H1 (cell line): ENCODE measurements at regions not wholly inside any gene's neighbourhood (a gene's known extent, or its start where the extent isn't known, plus 50 kb on each side); places are given as distances from the start of the nearest gene placed in this dataset.

Experiments
- CTCF ChIA-PET: fragments of 300-600 bp; sonication (Branson Sonifier 250); formaldehyde crosslinking; loops from one replicate; lab custom pipeline; 2021; ENCODE audit not compliant: partially characterized antibody; lab: Charles Lee
- POLR2A ChIA-PET: fragments of 300-600 bp; sonication (Branson Sonifier 250); formaldehyde crosslinking; loops from one replicate; lab custom pipeline; 2021; ENCODE audit warnings: inconsistent platforms; ENCODE audit not compliant: partially characterized antibody; lab: Charles Lee
- DNase-seq, 2 experiments: peaks; one replicate each; pipeline versions ENCODE4 v3.0.0 to v3.0.0-alpha.2; 2010 to 2022; ENCODE audit warnings: low spot score in 2 of 2, low read depth in 1 of 2, mixed read lengths in 1 of 2
- FAIRE-seq: peaks from 2 replicates; lab custom pipeline; 2011; peaks lifted over from hg19 to GRCh38; lab: Jason Lieb, UNC
- H2AFZ ChIP-seq: 2 replicates; pipeline ENCODE4 v1.8.1; 2012; ENCODE audit warnings: low read length, inconsistent platforms
- H2AK5ac ChIP-seq: 2 replicates; pipeline ENCODE4 v1.6.1; 2013; ENCODE audit warnings: low read depth, low read length
- H2BK120ac ChIP-seq: replicated peaks from 2 replicates; pipeline ENCODE3; 2013; ENCODE audit warnings: low read depth, low read length, inconsistent platforms
- H2BK12ac ChIP-seq: 2 replicates; pipeline ENCODE4 v1.6.1; 2013; ENCODE audit warnings: low read depth, low read length
- H2BK15ac ChIP-seq: 2 replicates; pipeline ENCODE4 v1.6.1; 2013; ENCODE audit warnings: low read length
- H2BK20ac ChIP-seq: 2 replicates; pipeline ENCODE4 v1.6.1; 2013; ENCODE audit warnings: low read length
- H2BK5ac ChIP-seq: 2 replicates; pipeline ENCODE4 v1.6.1; 2013; ENCODE audit warnings: low read depth, low read length
- H3K14ac ChIP-seq: 2 replicates; pipeline ENCODE4 v1.6.1; 2013; ENCODE audit warnings: inconsistent platforms; ENCODE audit not compliant: insufficient read length
- H3K18ac ChIP-seq: 2 replicates; pipeline ENCODE4 v1.6.1; 2013; ENCODE audit warnings: low read length; ENCODE audit errors: extremely low read depth
- H3K23ac ChIP-seq: 2 replicates; pipeline ENCODE4 v1.6.1; 2013; ENCODE audit warnings: inconsistent platforms; ENCODE audit not compliant: insufficient read length
- H3K23me2 ChIP-seq: 2 replicates; pipeline ENCODE4 v1.6.1; 2013; ENCODE audit warnings: low read depth, low read length
- H3K27ac ChIP-seq: 2 replicates; pipeline ENCODE4 v1.6.1; 2011; ENCODE audit warnings: low read depth, low read length, inconsistent platforms
- H3K27me3 ChIP-seq, 4 experiments: replicated peaks in 1 of 4; 1 replicate in 1 of 4; 2 replicates in 3 of 4; pipeline versions ENCODE4 v1.6.1 to v1.8.1; 2011 to 2013; ENCODE audit warnings: low read length in 3 of 4, mild to moderate bottlenecking in 3 of 4, inconsistent platforms in 2 of 4, mixed read lengths in 2 of 4, moderate library complexity in 1 of 4; ENCODE audit not compliant: control insufficient read depth in 3 of 4, insufficient read depth in 3 of 4; ENCODE audit errors: extremely low read depth in 1 of 4
- H3K36me3 ChIP-seq, 4 experiments: 2 replicates each; pipeline versions ENCODE4 v1.6.1 to v1.8.1; 2011 to 2013; ENCODE audit warnings: mild to moderate bottlenecking in 4 of 4, low read length in 3 of 4, moderate library complexity in 2 of 4, control low read depth in 1 of 4, inconsistent platforms in 1 of 4; ENCODE audit not compliant: insufficient read depth in 4 of 4, control insufficient read depth in 2 of 4
- H3K4ac ChIP-seq: replicated peaks from 2 replicates; pipeline ENCODE3; 2013; ENCODE audit warnings: low read length, low read depth, mixed read lengths, inconsistent platforms; ENCODE audit not compliant: insufficient read length
- H3K4me1 ChIP-seq, 4 experiments: replicated peaks in 1 of 4; 1 replicate in 1 of 4; 2 replicates in 3 of 4; pipeline versions ENCODE4 v1.6.1 to v1.8.1; 2011 to 2013; ENCODE audit warnings: low read length in 3 of 4, inconsistent platforms in 2 of 4, mixed read lengths in 1 of 4; ENCODE audit not compliant: insufficient read depth in 4 of 4, control insufficient read depth in 3 of 4
- H3K4me2 ChIP-seq, 2 experiments: 2 replicates each; pipeline versions ENCODE4 v1.6.1 to v1.8.1; 2011 to 2013; ENCODE audit warnings: low read depth in 2 of 2, low read length in 2 of 2, control low read depth in 1 of 2, inconsistent platforms in 1 of 2, mild to moderate bottlenecking in 1 of 2; ENCODE audit not compliant: insufficient read depth in 1 of 2
- H3K4me3 ChIP-seq, 4 experiments: fragments of 200-600, 300-600 bp in 1 of 4; sonication (generic), shearing (Covaris generic), sonication (Bioruptor Twin) in 1 of 4; 2 replicates each; pipeline versions ENCODE4 v1.5.1 to v1.8.1; 2011 to 2016; ENCODE audit warnings: low read length in 4 of 4, low read depth in 3 of 4, control low read depth in 2 of 4, inconsistent platforms in 2 of 4, mild to moderate bottlenecking in 2 of 4, mixed read lengths in 1 of 4, moderate library complexity in 1 of 4; ENCODE audit not compliant: insufficient read depth in 2 of 4; ENCODE audit errors: extremely low read depth in 1 of 4
- H3K56ac ChIP-seq: replicated peaks from 2 replicates; pipeline ENCODE3; 2013; ENCODE audit warnings: low read depth, mild to moderate bottlenecking, mixed read lengths, low read length, inconsistent platforms; ENCODE audit not compliant: insufficient read length
- H3K79me1 ChIP-seq: 2 replicates; pipeline ENCODE4 v1.6.1; 2013; ENCODE audit warnings: low read depth, low read length, control low read depth
- H3K79me2 ChIP-seq, 2 experiments: 2 replicates each; pipeline versions ENCODE4 v1.6.1 to v1.8.1; 2012 to 2013; ENCODE audit warnings: low read length in 2 of 2, mild to moderate bottlenecking in 2 of 2, inconsistent platforms in 1 of 2; ENCODE audit not compliant: insufficient read depth in 2 of 2, control insufficient read depth in 1 of 2
- H3K9ac ChIP-seq, 4 experiments: replicated peaks in 1 of 4; 1 replicate in 1 of 4; 2 replicates in 3 of 4; pipeline versions ENCODE4 v1.6.1 to v1.8.1; 2011 to 2013; ENCODE audit warnings: low read depth in 3 of 4, low read length in 3 of 4, control low read depth in 2 of 4, mild to moderate bottlenecking in 2 of 4, moderate library complexity in 2 of 4, inconsistent platforms in 1 of 4; ENCODE audit errors: extremely low read depth in 1 of 4
- H3K9me3 ChIP-seq, 2 experiments: 2 replicates each; pipeline versions ENCODE4 v1.6.1 to v1.8.1; 2012 to 2013; ENCODE audit warnings: mild to moderate bottlenecking in 2 of 2, moderate library complexity in 2 of 2, control low read depth in 1 of 2, inconsistent platforms in 1 of 2, low read depth in 1 of 2, low read length in 1 of 2, mixed read lengths in 1 of 2; ENCODE audit not compliant: insufficient read depth in 2 of 2
- H4K20me1 ChIP-seq, 2 experiments: replicated peaks in 1 of 2; 2 replicates each; pipeline versions ENCODE3 to v1.8.1; 2011 to 2013; ENCODE audit warnings: inconsistent platforms in 2 of 2, low read length in 2 of 2, mild to moderate bottlenecking in 1 of 2; ENCODE audit not compliant: insufficient read depth in 2 of 2, control insufficient read depth in 1 of 2
- H4K5ac ChIP-seq: 2 replicates; pipeline ENCODE4 v1.6.1; 2013; ENCODE audit warnings: low read length, low read depth, mixed read lengths, inconsistent platforms; ENCODE audit not compliant: insufficient read length
- H4K8ac ChIP-seq: 2 replicates; pipeline ENCODE4 v1.8.0; 2013; ENCODE audit warnings: mild to moderate bottlenecking, moderate library complexity, low read length, inconsistent platforms; ENCODE audit not compliant: insufficient read depth; ENCODE audit errors: extremely low read depth
- H4K91ac ChIP-seq: replicated peaks from 2 replicates; pipeline ENCODE3; 2013; ENCODE audit warnings: low read length, mixed read lengths, inconsistent platforms; ENCODE audit not compliant: insufficient read length
- CEBPB ChIP-seq: IDR thresholded peaks from 2 replicates; pipeline ENCODE4 v1.6.1; 2012; ENCODE audit warnings: low read depth, low read length
- KDM5A ChIP-seq: fragments of 200-600 bp; IDR thresholded peaks from 2 replicates; pipeline ENCODE4 v1.7.1; 2012; ENCODE audit warnings: mild to moderate bottlenecking, low read length, inconsistent platforms, mixed read lengths
- NRF1 ChIP-seq: IDR thresholded peaks from 2 replicates; pipeline ENCODE4 v1.6.1; 2011; ENCODE audit warnings: mild to moderate bottlenecking, low read depth, low read length, improper control_type of control experiment
- RAD21 ChIP-seq, 2 experiments: IDR thresholded peaks in 1 of 2; conservative IDR thresholded peaks in 1 of 2; 2 replicates each; pipeline ENCODE4 v1.6.1; 2011; ENCODE audit warnings: low read depth in 2 of 2, low read length in 2 of 2, improper control_type of control experiment in 1 of 2, inconsistent platforms in 1 of 2, mild to moderate bottlenecking in 1 of 2, moderate library complexity in 1 of 2
- RBBP5 ChIP-seq: IDR thresholded peaks from 2 replicates; pipeline ENCODE4 v1.7.1; 2012; ENCODE audit warnings: low read depth, mild to moderate bottlenecking, inconsistent platforms, low read length, moderate library complexity, borderline replicate concordance
- WGBS, 2 experiments: shearing (Covaris generic) in 1 of 2; methylation state at CpG; one replicate each; pipeline versions ENCODE4 v1.1.6 to v1.1.7; 2013 to 2015; ENCODE audit warnings: low lambda C conversion rate in 2 of 2, mixed read lengths in 2 of 2, inconsistent platforms in 1 of 2, low coverage in 1 of 2, missing lambda C conversion rate in 1 of 2; ENCODE audit not compliant: insufficient replicate concordance in 2 of 2, insufficient coverage in 1 of 2, insufficient read length in 1 of 2; ENCODE audit errors: extremely low coverage in 1 of 2, missing lambda C conversion rate in 1 of 2; 5-methylcytosine and 5-hydroxymethylcytosine counted together

DNA sequence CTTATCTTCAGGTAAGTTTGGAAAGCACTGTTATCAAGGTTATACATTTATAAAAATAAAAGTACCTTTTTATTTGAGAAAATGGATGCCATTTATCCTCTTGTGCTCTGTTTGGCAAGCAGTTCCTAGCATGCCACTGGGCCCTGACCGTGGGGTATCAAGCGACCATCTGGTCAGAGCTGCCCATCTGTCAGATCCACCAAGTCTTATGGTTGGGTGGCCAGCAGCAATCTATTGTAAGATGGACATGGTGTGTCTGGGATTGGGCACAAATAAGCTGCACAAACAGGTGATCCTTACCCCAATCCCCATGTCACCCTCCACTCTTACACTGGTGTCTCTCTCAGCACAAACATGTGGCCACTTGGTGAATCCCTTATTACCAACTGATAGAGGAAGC lies 178.5 kb downstream of the DLEU7 start:
- H3K4me2 ChIP-seq: no peak overlapping the region
- no peak overlapping the region for H2BK15ac ChIP-seq
- no peaks in the 10 kb centered on the region for H3K36me3 ChIP-seq
- DNase-seq (no peak), FAIRE-seq (no peak)
- H2BK20ac ChIP-seq: no peak overlapping the region
- no peak overlapping the region for H3K27ac ChIP-seq
- ChIA-PET POLR2A (no interaction called here), CTCF (interaction anchor here (0.6 to 0.9 kb wide), 2 partner anchors 9 to 658 kb away, joined by 3 read pairs; no protein-coding TSS in a partner anchor)
- H4K20me1 ChIP-seq: no peaks in the 10 kb centered on the region
- H2BK5ac ChIP-seq: no peak overlapping the region
- H3K4me1 ChIP-seq: no peaks in the 10 kb centered on the region
- H3K79me2 ChIP-seq: no peaks in the 10 kb centered on the region
- no peak overlapping the region for H4K91ac ChIP-seq
- 98% methylated on average over 2 of the region's 2 CpGs; no CpG with 5 or more reads in 1 of the 2 experiments for WGBS, 2 experiments
- H2AK5ac ChIP-seq: no peak overlapping the region
- H3K14ac ChIP-seq: no peak overlapping the region
- H3K18ac ChIP-seq: no peak overlapping the region
- H2BK120ac ChIP-seq: no peak overlapping the region
- no peaks in the 10 kb centered on the region for H3K23me2 ChIP-seq
- no peak overlapping the region for H3K9ac ChIP-seq
- no peak overlapping the region for H2AFZ ChIP-seq
- no peak overlapping the region for H3K56ac ChIP-seq
- no peak overlapping the region for H3K4me3 ChIP-seq
- no peaks in the 10 kb centered on the region for H3K9me3 ChIP-seq
- no peaks in the 10 kb centered on the region for H3K79me1 ChIP-seq
- H4K8ac ChIP-seq: no peak overlapping the region
- no peak for TF ChIP-seq KDM5A
- TF ChIP-seq CEBPB: no peak
- no peak for TF ChIP-seq NRF1
- no peak for TF ChIP-seq RBBP5
- TF ChIP-seq RAD21 (IDR thresholded peaks at IDR 0.05 in 1 of 2, conservative IDR thresholded peaks at IDR 0.05 in 1 of 2; ENCODE audit: low read depth in 2 of 2, low read length in 2 of 2): no peak
- TF ChIP-seq, all 59 proteins: peak for 0
- H4K5ac ChIP-seq: no peak overlapping the region
- no peak overlapping the region for H3K23ac ChIP-seq
- no peak overlapping the region for H3K4ac ChIP-seq
- H2BK12ac ChIP-seq: no peak overlapping the region
- no peaks in the 10 kb centered on the region for H3K27me3 ChIP-seq
